22Rv1 (cell line): ENCODE measurements at regions not wholly inside any gene's neighbourhood (a gene's known extent, or its start where the extent isn't known, plus 50 kb on each side); places are given as distances from the start of the nearest gene placed in this dataset.

ENCODE experiments used
- CTCF ChIP-seq: fragments of 450-650 bp; IDR thresholded peaks from 2 replicates; pipeline ENCODE4 v1.5.1; 2017; ENCODE audit warnings: mild to moderate bottlenecking
- ZFX ChIP-seq: fragments of 450-650 bp; IDR thresholded peaks from 2 replicates; pipeline ENCODE4 v1.6.1; 2017; ENCODE audit warnings: antibody characterized with exemption, borderline replicate concordance

- TF ChIP-seq CTCF (no peak), ZFX (no peak)
These were observed 180.0 kb downstream of the NKX6-1 start for GRCh38 chr4:84319124-84319523.
